Type B pancreatic cell (in vitro differentiated cells): ENCODE measurements at regions not wholly inside any gene's neighbourhood (a gene's known extent, or its start where the extent isn't known, plus 50 kb on each side); places are given as distances from the start of the nearest gene placed in this dataset.

Experiments
- DNase-seq: peaks from one replicate; pipeline ENCODE4 v3.0.0; 2021; ENCODE audit warnings: mixed read lengths; ENCODE audit not compliant: unreplicated experiment; ENCODE audit errors: extremely low spot score
- H3K27ac Mint-ChIP-seq: 2 replicates; pipeline ENCODE4 v1.8.0; 2021; ENCODE audit warnings: mild to moderate bottlenecking, mixed read lengths
- H3K27me3 Mint-ChIP-seq: 2 replicates; pipeline ENCODE4 v1.8.0; 2021; ENCODE audit warnings: mixed read lengths
- H3K36me3 Mint-ChIP-seq: 2 replicates; pipeline ENCODE4 v1.8.0; 2021; ENCODE audit warnings: mixed read lengths
- H3K4me1 Mint-ChIP-seq: one replicate; pipeline ENCODE4 v1.8.0; 2021; ENCODE audit warnings: mixed read lengths; ENCODE audit not compliant: unreplicated experiment
- H3K4me3 Mint-ChIP-seq: 2 replicates; pipeline ENCODE4 v1.8.0; 2021; ENCODE audit warnings: mild to moderate bottlenecking, mixed read lengths
- H3K9me3 Mint-ChIP-seq: 2 replicates; pipeline ENCODE4 v1.8.0; 2021; ENCODE audit warnings: mixed read lengths
- TF ChIP-seq, protein P1 (sequence below): fragments of 200-600 bp; sonication (generic); conservative IDR thresholded peaks from 2 replicates; pipeline ENCODE4 v1.5.0; 2021; ENCODE audit warnings: antibody characterized with exemption, mild to moderate bottlenecking

GRCh38 chr4:123077330-123077729 is 154.9 kb upstream of the NUDT6 start:
- Mint-ChIP-seq H3K27ac (no peak overlapping the region), H3K36me3 (peaks cover 7% of the 10 kb centered on the region), H3K27me3 (no peaks in the 10 kb centered on the region), H3K4me1 (no peaks in the 10 kb centered on the region), H3K4me3 (no peak overlapping the region), H3K9me3 (no peaks in the 10 kb centered on the region)
- no peak for DNase-seq
- TF ChIP-seq, protein P1, sequence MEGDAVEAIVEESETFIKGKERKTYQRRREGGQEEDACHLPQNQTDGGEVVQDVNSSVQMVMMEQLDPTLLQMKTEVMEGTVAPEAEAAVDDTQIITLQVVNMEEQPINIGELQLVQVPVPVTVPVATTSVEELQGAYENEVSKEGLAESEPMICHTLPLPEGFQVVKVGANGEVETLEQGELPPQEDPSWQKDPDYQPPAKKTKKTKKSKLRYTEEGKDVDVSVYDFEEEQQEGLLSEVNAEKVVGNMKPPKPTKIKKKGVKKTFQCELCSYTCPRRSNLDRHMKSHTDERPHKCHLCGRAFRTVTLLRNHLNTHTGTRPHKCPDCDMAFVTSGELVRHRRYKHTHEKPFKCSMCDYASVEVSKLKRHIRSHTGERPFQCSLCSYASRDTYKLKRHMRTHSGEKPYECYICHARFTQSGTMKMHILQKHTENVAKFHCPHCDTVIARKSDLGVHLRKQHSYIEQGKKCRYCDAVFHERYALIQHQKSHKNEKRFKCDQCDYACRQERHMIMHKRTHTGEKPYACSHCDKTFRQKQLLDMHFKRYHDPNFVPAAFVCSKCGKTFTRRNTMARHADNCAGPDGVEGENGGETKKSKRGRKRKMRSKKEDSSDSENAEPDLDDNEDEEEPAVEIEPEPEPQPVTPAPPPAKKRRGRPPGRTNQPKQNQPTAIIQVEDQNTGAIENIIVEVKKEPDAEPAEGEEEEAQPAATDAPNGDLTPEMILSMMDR: no peak

- no peak for DNase-seq
- Mint-ChIP-seq H3K27me3 (no peaks in the 10 kb centered on the region), H3K4me1 (no peaks in the 10 kb centered on the region), H3K36me3 (peaks cover 18% of the 10 kb centered on the region), H3K4me3 (no peak overlapping the region), H3K9me3 (peaks cover 8% of the 10 kb centered on the region), H3K27ac (no peak overlapping the region)
- TF ChIP-seq, protein P1: no peak
Observed at GRCh38 chr4:123081971-123082370, 159.6 kb upstream of the NUDT6 start.

DNA sequence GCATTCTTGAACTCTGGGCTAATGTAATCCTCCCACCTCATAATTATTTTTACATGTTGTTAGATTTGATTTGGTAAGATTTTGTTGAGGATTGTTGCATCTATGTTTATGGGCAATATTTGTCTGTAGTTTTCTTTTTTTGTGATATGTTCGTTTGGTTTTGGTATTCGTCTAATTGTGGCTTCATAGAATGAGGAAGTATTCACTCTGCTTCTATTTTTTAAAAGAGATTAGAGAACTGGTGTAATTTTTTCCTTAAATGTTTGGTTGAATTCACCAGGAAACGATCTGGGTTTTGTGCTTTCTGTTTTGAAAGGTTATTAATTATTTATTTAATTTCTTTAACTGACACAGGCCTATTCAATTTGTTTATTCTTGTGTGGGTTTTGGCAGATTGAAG is 161.2 kb upstream of the NUDT6 start:
- no peak overlapping the region for H3K4me3 Mint-ChIP-seq
- H3K36me3 Mint-ChIP-seq: peaks cover 24% of the 10 kb centered on the region
- no peak overlapping the region for H3K27ac Mint-ChIP-seq
- DNase-seq: no peak
- H3K9me3 Mint-ChIP-seq: peaks cover 10% of the 10 kb centered on the region
- no peaks in the 10 kb centered on the region for H3K27me3 Mint-ChIP-seq
- TF ChIP-seq, protein P1: no peak
- H3K4me1 Mint-ChIP-seq: no peaks in the 10 kb centered on the region

- peaks cover 10% of the 10 kb centered on the region for H3K9me3 Mint-ChIP-seq
- peaks cover 24% of the 10 kb centered on the region for H3K36me3 Mint-ChIP-seq
- no peak overlapping the region for H3K27ac Mint-ChIP-seq
- no peak for DNase-seq
- H3K4me1 Mint-ChIP-seq: no peaks in the 10 kb centered on the region
- TF ChIP-seq, protein P1: no peak
- H3K27me3 Mint-ChIP-seq: no peaks in the 10 kb centered on the region
- no peak overlapping the region for H3K4me3 Mint-ChIP-seq
Observed at GRCh38 chr4:123088501-123088900, 166.1 kb upstream of the NUDT6 start.

DNA sequence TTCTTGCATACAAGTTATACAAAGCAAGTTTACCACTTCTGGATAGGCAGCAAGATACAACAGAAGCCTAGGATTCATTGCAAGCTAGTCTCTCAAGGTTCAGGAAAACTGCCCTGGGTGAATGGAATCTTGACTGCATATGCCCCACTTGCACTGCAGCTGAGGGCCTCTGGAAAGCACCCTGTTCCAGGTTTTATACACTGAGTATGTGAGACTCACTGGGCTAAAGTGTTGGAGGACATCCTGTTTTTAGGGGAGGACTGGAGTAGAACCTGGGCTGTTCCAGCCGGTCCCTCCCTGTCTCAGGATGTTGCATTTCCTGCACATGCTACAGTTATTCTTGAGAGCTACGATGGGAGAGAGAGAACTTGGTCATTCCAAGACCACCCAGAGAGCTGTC is 168.5 kb upstream of the NUDT6 start:
- Mint-ChIP-seq H3K4me1 (no peaks in the 10 kb centered on the region), H3K36me3 (peaks cover 20% of the 10 kb centered on the region)

More for the DNA sequence above, 168.5 kb upstream of the NUDT6 start:
- DNase-seq: no peak
- Mint-ChIP-seq H3K4me3 (no peak overlapping the region), H3K27ac (no peak overlapping the region), H3K27me3 (no peaks in the 10 kb centered on the region), H3K9me3 (peaks cover 10% of the 10 kb centered on the region)
- TF ChIP-seq, protein P1: no peak
